Progenitor cell of endocrine pancreas (in vitro differentiated cells): ENCODE measurements at regions not wholly inside any gene's neighbourhood (a gene's known extent, or its start where the extent isn't known, plus 50 kb on each side); places are given as distances from the start of the nearest gene placed in this dataset.

Experiments
- DNase-seq: peaks from one replicate; pipeline ENCODE4 v3.0.0; 2021; ENCODE audit warnings: low spot score; ENCODE audit not compliant: unreplicated experiment
- H3K27ac Mint-ChIP-seq: 2 replicates; pipeline ENCODE4 v1.8.0; 2021; ENCODE audit warnings: mild to moderate bottlenecking, moderate library complexity, mixed read lengths
- H3K27me3 Mint-ChIP-seq: 2 replicates; pipeline ENCODE4 v1.8.0; 2021; ENCODE audit warnings: mixed read lengths
- H3K36me3 Mint-ChIP-seq: 2 replicates; pipeline ENCODE4 v1.8.0; 2022; ENCODE audit warnings: mixed read lengths; ENCODE audit not compliant: insufficient read depth
- H3K4me1 Mint-ChIP-seq: 2 replicates; pipeline ENCODE4 v1.8.0; 2021; ENCODE audit warnings: low read depth, mixed read lengths
- H3K4me3 Mint-ChIP-seq: 2 replicates; pipeline ENCODE4 v1.8.0; 2021; ENCODE audit warnings: low read depth, mild to moderate bottlenecking, moderate library complexity, mixed read lengths
- H3K9me3 Mint-ChIP-seq: 2 replicates; pipeline ENCODE4 v1.8.0; 2021; ENCODE audit warnings: low read depth, mixed read lengths
- TF ChIP-seq, protein P1 (sequence below): fragments of 200-600 bp; sonication (generic); IDR thresholded peaks from one replicate; pipeline ENCODE4 v1.5.0; 2021; ENCODE audit warnings: antibody characterized with exemption, mild to moderate bottlenecking; ENCODE audit not compliant: unreplicated experiment

DNA sequence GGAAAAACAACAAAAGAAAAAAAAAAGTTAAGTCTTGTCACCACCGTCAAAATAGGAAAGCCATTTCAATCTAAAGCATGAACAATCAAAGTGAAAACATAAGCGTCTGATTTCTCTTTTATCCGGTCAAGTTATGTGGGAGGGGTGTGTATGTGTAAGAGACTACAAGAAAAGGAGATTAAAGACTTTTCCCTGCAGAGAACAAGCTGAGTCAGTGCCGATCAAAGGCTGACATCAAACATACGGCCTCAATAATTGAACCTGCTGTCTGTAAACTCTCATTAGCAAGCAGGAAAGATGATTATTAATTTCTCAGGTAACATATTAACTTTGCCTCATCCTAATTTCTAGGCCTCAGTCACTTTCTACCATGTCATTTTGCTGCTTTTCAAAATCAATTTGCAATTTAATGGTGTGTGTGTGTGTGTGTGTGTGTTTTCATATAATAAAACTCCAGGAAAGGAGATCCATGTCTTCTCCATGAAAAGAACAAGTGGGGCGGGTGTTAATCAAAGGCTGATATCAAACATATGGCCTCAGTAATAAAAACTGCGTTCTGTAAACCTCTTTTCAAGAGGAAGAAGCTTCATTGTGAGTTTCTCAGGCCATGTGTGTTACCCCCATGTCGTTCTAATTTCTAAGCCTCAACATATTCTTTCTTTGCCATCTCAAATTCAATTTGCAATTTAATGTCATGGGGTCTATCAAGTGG, 649.1 kb upstream of the SORCS1 start:
- TF ChIP-seq, protein P1, sequence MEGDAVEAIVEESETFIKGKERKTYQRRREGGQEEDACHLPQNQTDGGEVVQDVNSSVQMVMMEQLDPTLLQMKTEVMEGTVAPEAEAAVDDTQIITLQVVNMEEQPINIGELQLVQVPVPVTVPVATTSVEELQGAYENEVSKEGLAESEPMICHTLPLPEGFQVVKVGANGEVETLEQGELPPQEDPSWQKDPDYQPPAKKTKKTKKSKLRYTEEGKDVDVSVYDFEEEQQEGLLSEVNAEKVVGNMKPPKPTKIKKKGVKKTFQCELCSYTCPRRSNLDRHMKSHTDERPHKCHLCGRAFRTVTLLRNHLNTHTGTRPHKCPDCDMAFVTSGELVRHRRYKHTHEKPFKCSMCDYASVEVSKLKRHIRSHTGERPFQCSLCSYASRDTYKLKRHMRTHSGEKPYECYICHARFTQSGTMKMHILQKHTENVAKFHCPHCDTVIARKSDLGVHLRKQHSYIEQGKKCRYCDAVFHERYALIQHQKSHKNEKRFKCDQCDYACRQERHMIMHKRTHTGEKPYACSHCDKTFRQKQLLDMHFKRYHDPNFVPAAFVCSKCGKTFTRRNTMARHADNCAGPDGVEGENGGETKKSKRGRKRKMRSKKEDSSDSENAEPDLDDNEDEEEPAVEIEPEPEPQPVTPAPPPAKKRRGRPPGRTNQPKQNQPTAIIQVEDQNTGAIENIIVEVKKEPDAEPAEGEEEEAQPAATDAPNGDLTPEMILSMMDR = no peak
- Mint-ChIP-seq H3K27ac (no peak overlapping the region), H3K4me3 (no peak overlapping the region), H3K4me1 (peaks cover 15% of the 10 kb centered on the region), H3K27me3 (no peaks in the 10 kb centered on the region), H3K36me3 (no peaks in the 10 kb centered on the region), H3K9me3 (no peaks in the 10 kb centered on the region)
- no peak for DNase-seq

DNA sequence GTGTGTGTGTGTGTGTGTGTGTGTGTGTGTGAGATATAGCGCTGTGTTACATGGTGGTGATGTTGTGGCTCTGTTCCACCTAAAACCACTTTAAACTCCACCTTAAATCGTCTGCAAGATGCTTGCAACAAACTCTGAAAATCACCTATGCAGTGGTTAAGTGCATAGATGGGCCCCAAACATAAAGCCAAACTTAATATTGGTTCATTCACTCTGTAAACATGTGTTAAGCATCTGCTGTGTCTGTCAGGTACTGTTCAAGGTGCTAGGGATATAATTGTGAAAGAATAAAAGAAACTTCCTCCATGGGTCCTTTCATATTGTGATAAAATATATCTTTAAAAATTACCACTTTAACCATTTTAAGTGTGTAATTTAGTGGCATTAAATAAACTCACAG, 645.4 kb upstream of the SORCS1 start:
- Mint-ChIP-seq H3K36me3 (no peaks in the 10 kb centered on the region), H3K4me1 (peaks cover 25% of the 10 kb centered on the region)

DNA sequence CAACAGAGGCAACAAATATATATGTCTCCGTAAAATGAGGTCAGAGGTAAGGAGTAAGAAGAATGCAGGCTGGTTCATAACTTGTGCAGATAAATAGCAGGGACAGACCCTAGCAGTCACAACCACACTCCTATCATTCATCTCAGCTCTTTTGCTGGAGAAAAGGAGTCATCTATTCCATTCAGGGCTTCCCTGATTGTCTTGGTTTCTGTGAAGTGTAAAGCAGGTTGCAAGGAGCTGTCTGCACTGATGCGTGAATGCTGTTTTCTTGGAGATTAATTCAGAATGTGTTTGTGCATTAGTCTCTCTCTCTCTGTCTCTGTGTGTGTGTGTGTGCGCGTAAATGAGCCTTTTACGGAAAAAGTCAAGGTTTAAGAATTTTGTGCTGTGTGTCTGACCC, 643.3 kb upstream of the SORCS1 start:
- Mint-ChIP-seq H3K27ac (no peak overlapping the region), H3K4me3 (no peak overlapping the region), H3K9me3 (no peaks in the 10 kb centered on the region), H3K4me1 (peaks cover 34% of the 10 kb centered on the region), H3K27me3 (no peaks in the 10 kb centered on the region), H3K36me3 (no peaks in the 10 kb centered on the region)
- no peak for DNase-seq
- TF ChIP-seq, protein P1 = no peak

More for the DNA sequence above, 645.4 kb upstream of the SORCS1 start:
- H3K27ac Mint-ChIP-seq = no peak overlapping the region
- H3K27me3 Mint-ChIP-seq = no peaks in the 10 kb centered on the region
- TF ChIP-seq, protein P1 = no peak
- no peaks in the 10 kb centered on the region for H3K9me3 Mint-ChIP-seq
- DNase-seq = no peak
- H3K4me3 Mint-ChIP-seq = no peak overlapping the region

GRCh38 chr10:107806026-107806425, 641.5 kb upstream of the SORCS1 start:
- Mint-ChIP-seq H3K36me3 (no peaks in the 10 kb centered on the region), H3K4me3 (no peak overlapping the region), H3K4me1 (peaks cover 38% of the 10 kb centered on the region), H3K27ac (no peak overlapping the region), H3K27me3 (no peaks in the 10 kb centered on the region), H3K9me3 (no peaks in the 10 kb centered on the region)
- TF ChIP-seq, protein P1 = no peak
- DNase-seq = no peak

DNA sequence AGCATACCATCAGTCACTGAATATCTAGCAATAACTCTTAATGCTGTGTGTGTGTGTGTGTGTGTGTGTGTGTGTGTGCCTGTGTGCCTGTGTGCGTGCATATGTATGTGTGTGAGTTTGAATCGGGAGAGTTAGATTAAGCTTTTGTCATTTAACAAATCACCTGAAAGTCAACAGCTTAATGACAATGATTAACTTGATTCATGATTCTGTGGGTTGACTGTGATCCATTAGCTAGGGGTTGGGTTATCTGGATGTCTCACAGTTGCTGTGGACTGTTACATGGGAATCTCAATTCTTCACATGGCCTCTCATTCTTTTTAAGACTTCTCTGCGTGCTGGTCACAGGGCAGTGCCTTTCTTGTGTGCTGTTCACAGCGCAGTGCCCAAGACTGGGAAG, 639.0 kb upstream of the SORCS1 start:
- peaks cover 45% of the 10 kb centered on the region for H3K4me1 Mint-ChIP-seq
- no peak overlapping the region for H3K4me3 Mint-ChIP-seq
- peak overlapping the region; percentile 85 for H3K27ac Mint-ChIP-seq
- H3K27me3 Mint-ChIP-seq = no peaks in the 10 kb centered on the region
- no peaks in the 10 kb centered on the region for H3K9me3 Mint-ChIP-seq
- DNase-seq = no peak
- TF ChIP-seq, protein P1 = no peak
- no peaks in the 10 kb centered on the region for H3K36me3 Mint-ChIP-seq
